Astrocyte (in vitro differentiated cells and primary cell): ENCODE measurements at regions not wholly inside any gene's neighbourhood (a gene's known extent, or its start where the extent isn't known, plus 50 kb on each side); places are given as distances from the start of the nearest gene placed in this dataset.

Experiments
- CTCF ChIP-seq: IDR thresholded peaks from 2 replicates; pipeline ENCODE4 v1.5.1; 2011; ENCODE audit warnings: low read depth, mild to moderate bottlenecking, inconsistent platforms, low read length, moderate library complexity; ENCODE audit not compliant: insufficient read depth
- EZH2 ChIP-seq: IDR thresholded peaks from 2 replicates; pipeline ENCODE4 v1.6.1; 2012; ENCODE audit warnings: mild to moderate bottlenecking, low read length, inconsistent platforms; ENCODE audit not compliant: insufficient read depth

DNA sequence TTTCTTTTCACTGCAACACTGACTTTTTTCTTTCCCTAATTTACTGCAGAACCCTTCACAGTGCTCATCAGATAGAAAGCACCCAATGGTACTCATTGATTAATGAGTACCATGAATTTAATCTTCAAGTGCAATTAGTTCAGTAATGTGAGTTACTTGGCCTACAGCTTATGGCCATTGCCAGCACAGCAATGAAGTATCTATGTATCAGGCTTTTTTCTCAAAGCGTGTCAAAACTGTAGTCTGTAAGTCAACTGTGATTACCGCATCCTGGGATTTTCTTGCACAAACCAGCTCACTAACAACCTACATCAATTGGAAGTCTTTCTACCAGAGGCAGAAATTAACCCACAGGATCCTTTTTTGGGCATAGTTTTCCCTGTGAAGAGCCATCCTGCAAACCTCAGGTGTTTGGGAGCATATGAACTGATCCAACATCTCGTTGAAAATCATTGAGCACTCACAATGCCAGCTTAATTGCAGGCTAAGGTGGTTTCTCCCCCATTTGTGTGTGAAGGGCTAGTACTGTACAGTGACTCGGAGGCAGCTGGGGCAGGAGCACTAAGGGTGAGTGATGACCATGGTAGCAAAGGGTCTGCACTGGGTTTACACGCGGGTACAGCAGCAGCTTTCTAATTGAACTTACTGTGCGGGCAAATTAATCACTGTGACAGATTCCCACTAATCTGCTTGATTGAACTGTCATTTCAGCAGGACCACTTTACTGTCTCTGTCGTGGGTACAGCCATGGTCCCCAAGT lies 619.3 kb downstream of the SNAPC1 start:
- TF ChIP-seq CTCF: no peak
- TF ChIP-seq EZH2: no peak
